B cell (primary cell): ENCODE measurements at regions not wholly inside any gene's neighbourhood (a gene's known extent, or its start where the extent isn't known, plus 50 kb on each side); places are given as distances from the start of the nearest gene placed in this dataset.

Experiments
- ATAC-seq: fragments of 200-7000 bp; cut with Tn5 transposase; one replicate; pipeline ENCODE4 v1.10.0; 2021; ENCODE audit warnings: low read depth, mild to moderate bottlenecking, moderate number of reproducible peaks, moderate library complexity
- CTCF ChIA-PET: fragments of 350-600 bp; sonication (Branson Sonifier 250); formaldehyde crosslinking; loops from one replicate; lab custom pipeline; 2021; ENCODE audit warnings: antibody characterized with exemption, inconsistent platforms; lab: Charles Lee
- POLR2A ChIA-PET: fragments of 350-600 bp; sonication (Branson Sonifier 250); formaldehyde crosslinking; loops from one replicate; lab custom pipeline; 2021; ENCODE audit warnings: antibody characterized with exemption; lab: Charles Lee
- DNase-seq: peaks from one replicate; pipeline ENCODE4 v3.0.0; 2013
- H2AFZ ChIP-seq: 2 replicates; pipeline ENCODE4 v1.6.1; 2012; ENCODE audit warnings: mild to moderate bottlenecking, low read depth, low read length; ENCODE audit not compliant: insufficient read depth, poor library complexity, severe bottlenecking
- H3K27ac ChIP-seq, 2 donors: 1 replicate in 1 of 2; 2 replicates in 1 of 2; pipeline ENCODE4 v1.5.1; 2012 to 2013; ENCODE audit warnings: low read length in 2 of 2, mild to moderate bottlenecking in 2 of 2, moderate library complexity in 1 of 2
- H3K27me3 ChIP-seq, 4 experiments: fragments of 200-600 bp in 1 of 4; sonication (generic) in 1 of 4; replicated peaks in 1 of 4; 1 replicate in 2 of 4; 2 replicates in 2 of 4; pipeline versions ENCODE4 v1.6.1 to v1.7.0; 2013 to 2016; ENCODE audit warnings: low read length in 3 of 4, mild to moderate bottlenecking in 2 of 4, mixed read lengths in 1 of 4, moderate library complexity in 1 of 4; ENCODE audit not compliant: insufficient read depth in 4 of 4, control insufficient read depth in 3 of 4; ENCODE audit errors: control extremely low read depth in 1 of 4
- H3K36me3 ChIP-seq, 2 experiments: replicated peaks in 1 of 2; 1 replicate in 1 of 2; 2 replicates in 1 of 2; pipeline versions ENCODE4 v1.6.1 to v1.7.1; 2013; ENCODE audit warnings: low read length in 1 of 2; ENCODE audit not compliant: insufficient read depth in 2 of 2, control insufficient read depth in 1 of 2; ENCODE audit errors: control extremely low read depth in 1 of 2, extremely low read depth in 1 of 2
- H3K4me1 ChIP-seq, 2 donors: fragments of 200-600 bp in 1 of 2; sonication (generic) in 1 of 2; 1 replicate in 1 of 2; 2 replicates in 1 of 2; pipeline versions ENCODE4 v1.5.1 to v1.6.1; 2013 to 2017; ENCODE audit warnings: low read length in 2 of 2; ENCODE audit not compliant: control insufficient read depth in 2 of 2, insufficient read depth in 2 of 2
- H3K4me2 ChIP-seq: replicated peaks from 2 replicates; pipeline ENCODE3; 2012; ENCODE audit warnings: mild to moderate bottlenecking, low read depth, low read length; ENCODE audit not compliant: poor library complexity, severe bottlenecking
- H3K4me3 ChIP-seq, 5 experiments: fragments of 200-600 bp in 1 of 5; sonication (generic) in 1 of 5; 1 replicate in 3 of 5; 2 replicates in 2 of 5; pipeline versions ENCODE4 v1.5.1 to v1.7.0; 2011 to 2016; ENCODE audit warnings: low read length in 4 of 5, mild to moderate bottlenecking in 4 of 5, low read depth in 2 of 5, control low read depth in 1 of 5, moderate library complexity in 1 of 5; ENCODE audit not compliant: insufficient read depth in 1 of 5; ENCODE audit errors: control extremely low read depth in 1 of 5, extremely low read depth in 1 of 5
- H3K79me2 ChIP-seq: fragments of 200-600 bp; sonication (generic); one replicate; pipeline ENCODE4 v1.6.0; 2016; ENCODE audit warnings: low read length; ENCODE audit not compliant: control insufficient read depth, insufficient read depth
- H3K9ac ChIP-seq: fragments of 200-600 bp; sonication (generic); 2 replicates; pipeline ENCODE4 v1.6.1; 2017; ENCODE audit warnings: mild to moderate bottlenecking, low read length, moderate library complexity
- H3K9me3 ChIP-seq, 3 donors: one replicate each; pipeline versions ENCODE4 v1.6.1 to v1.7.1; 2013; ENCODE audit warnings: low read length in 2 of 3; ENCODE audit not compliant: control insufficient read depth in 2 of 3, insufficient read depth in 1 of 3; ENCODE audit errors: control extremely low read depth in 1 of 3
- H4K20me1 ChIP-seq: 2 replicates; pipeline ENCODE4 v1.6.0; 2012; ENCODE audit warnings: mild to moderate bottlenecking, low read length; ENCODE audit not compliant: insufficient read depth, control insufficient read depth, poor library complexity, severe bottlenecking
- H3K27ac Mint-ChIP-seq: one replicate; pipeline ENCODE4 v1.8.0; 2021; ENCODE audit warnings: mixed read lengths
- H3K27me3 Mint-ChIP-seq: one replicate; pipeline ENCODE4 v1.8.0; 2021; ENCODE audit warnings: mixed read lengths
- H3K4me1 Mint-ChIP-seq: one replicate; pipeline ENCODE4 v1.8.0; 2021; ENCODE audit warnings: mixed read lengths
- H3K4me3 Mint-ChIP-seq: one replicate; pipeline ENCODE4 v1.8.0; 2021; ENCODE audit warnings: mixed read lengths
- H3K9me3 Mint-ChIP-seq: one replicate; pipeline ENCODE4 v1.8.0; 2022; ENCODE audit warnings: mixed read lengths; ENCODE audit not compliant: insufficient read depth
- EZH2 ChIP-seq: IDR thresholded peaks from 2 replicates; pipeline ENCODE4 v1.6.1; 2012; ENCODE audit warnings: borderline replicate concordance, low read depth, mild to moderate bottlenecking, moderate library complexity, low read length; ENCODE audit not compliant: insufficient read depth, poor library complexity, severe bottlenecking
- WGBS: methylation state at CpG from one replicate; pipeline ENCODE4 v1.1.5; 2013; ENCODE audit warnings: missing lambda C conversion rate; ENCODE audit not compliant: insufficient coverage; 5-methylcytosine and 5-hydroxymethylcytosine counted together
- intact Hi-C: fragments of 100-400 bp; cut with micrococcal nuclease; formaldehyde crosslinking; loops from one replicate; pipeline ENCODE4 v1.10.0; 2022
- TF ChIP-seq, protein P1 (sequence below): fragments of 200-600 bp; IDR thresholded peaks from one replicate; pipeline ENCODE4 v1.8.0; 2022; ENCODE audit warnings: antibody characterized with exemption, mild to moderate bottlenecking

DNA sequence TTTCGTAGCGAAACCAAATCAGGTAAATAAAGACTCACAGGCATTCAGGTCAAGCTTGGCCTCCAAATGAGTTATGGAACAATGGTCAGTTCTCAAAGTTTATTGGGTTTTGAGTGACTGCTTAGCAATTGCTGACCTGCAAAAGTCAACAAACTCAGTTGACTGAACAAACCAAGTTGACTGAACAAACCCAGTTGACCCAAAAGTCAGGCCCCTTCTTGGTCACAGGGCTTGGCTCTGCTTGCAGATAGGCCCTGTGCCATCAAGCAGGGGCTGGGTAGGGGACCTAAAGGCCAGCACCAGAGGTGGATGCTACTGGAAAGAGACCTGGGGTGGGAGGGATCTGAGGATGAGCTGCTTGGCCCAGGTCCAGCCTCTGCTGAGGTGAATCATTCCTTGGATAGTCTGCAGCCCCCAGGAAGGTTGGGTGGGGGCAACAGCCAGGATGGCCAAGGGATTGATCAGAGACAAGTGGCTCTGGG lies 64.6 kb downstream of the GADD45G start:
- Mint-ChIP-seq H3K9me3 (no peaks in the 10 kb centered on the region), H3K27me3 (peaks cover 9% of the 10 kb centered on the region), H3K4me3 (no peak overlapping the region), H3K27ac (no peak overlapping the region), H3K4me1 (no peaks in the 10 kb centered on the region)
- peaks cover 0 to 7% (median 2%) of the 10 kb centered on the region in 4 experiments for H3K27me3 ChIP-seq
- ATAC-seq (no peak), DNase-seq (no peak)
- H3K9me3 ChIP-seq: peaks cover 0 to 3% (median 0%) of the 10 kb centered on the region in 3 donors
- ChIA-PET POLR2A (no interaction called here), CTCF (no interaction called here)
- no peaks in the 10 kb centered on the region for H4K20me1 ChIP-seq
- H3K79me2 ChIP-seq: no peaks in the 10 kb centered on the region
- intact Hi-C loops: no loop called here
- H3K4me3 ChIP-seq: no peak overlapping the region
- TF ChIP-seq EZH2: no peak
- TF ChIP-seq, protein P1, sequence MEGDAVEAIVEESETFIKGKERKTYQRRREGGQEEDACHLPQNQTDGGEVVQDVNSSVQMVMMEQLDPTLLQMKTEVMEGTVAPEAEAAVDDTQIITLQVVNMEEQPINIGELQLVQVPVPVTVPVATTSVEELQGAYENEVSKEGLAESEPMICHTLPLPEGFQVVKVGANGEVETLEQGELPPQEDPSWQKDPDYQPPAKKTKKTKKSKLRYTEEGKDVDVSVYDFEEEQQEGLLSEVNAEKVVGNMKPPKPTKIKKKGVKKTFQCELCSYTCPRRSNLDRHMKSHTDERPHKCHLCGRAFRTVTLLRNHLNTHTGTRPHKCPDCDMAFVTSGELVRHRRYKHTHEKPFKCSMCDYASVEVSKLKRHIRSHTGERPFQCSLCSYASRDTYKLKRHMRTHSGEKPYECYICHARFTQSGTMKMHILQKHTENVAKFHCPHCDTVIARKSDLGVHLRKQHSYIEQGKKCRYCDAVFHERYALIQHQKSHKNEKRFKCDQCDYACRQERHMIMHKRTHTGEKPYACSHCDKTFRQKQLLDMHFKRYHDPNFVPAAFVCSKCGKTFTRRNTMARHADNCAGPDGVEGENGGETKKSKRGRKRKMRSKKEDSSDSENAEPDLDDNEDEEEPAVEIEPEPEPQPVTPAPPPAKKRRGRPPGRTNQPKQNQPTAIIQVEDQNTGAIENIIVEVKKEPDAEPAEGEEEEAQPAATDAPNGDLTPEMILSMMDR: no peak
- H2AFZ ChIP-seq: no peak overlapping the region
- H3K9ac ChIP-seq: no peak overlapping the region
- no peak overlapping the region for H3K27ac ChIP-seq
- no peak overlapping the region for H3K4me2 ChIP-seq
- no peaks in the 10 kb centered on the region for H3K36me3 ChIP-seq
- WGBS: no CpG with 5 or more reads among the region's 2 CpGs
- no peaks in the 10 kb centered on the region for H3K4me1 ChIP-seq

DNA sequence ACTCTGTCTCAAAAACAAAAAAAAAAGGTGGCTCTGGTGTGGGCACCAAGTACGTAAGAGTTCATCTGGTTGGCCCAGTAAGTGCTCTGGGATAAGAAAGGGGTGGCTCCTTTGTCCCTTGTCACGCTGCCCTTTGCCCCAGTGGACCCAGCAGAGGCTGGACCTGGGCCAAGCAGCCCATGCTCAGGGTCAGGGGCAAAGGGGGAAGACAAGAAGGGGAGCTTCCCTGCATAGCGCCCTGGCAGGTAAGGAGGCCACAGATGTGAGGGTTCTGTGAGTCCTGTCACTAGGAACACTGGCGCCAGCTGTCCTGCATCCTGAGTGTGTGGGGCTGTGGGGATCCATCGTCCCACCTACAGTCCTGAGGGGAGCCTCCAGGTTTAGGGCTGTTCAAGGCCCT lies 65.3 kb downstream of the GADD45G start:
- DNase-seq (no peak), ATAC-seq (no peak)
- Histone ChIP-seq H4K20me1 (no peaks in the 10 kb centered on the region), H3K9ac (no peak overlapping the region), H2AFZ (no peak overlapping the region), H3K27ac (no peak overlapping the region), H3K36me3 (no peaks in the 10 kb centered on the region), H3K4me2 (no peak overlapping the region), H3K4me1 (no peaks in the 10 kb centered on the region), H3K9me3 (peaks cover 0 to 8% (median 0%) of the 10 kb centered on the region in 3 donors), H3K79me2 (no peaks in the 10 kb centered on the region), H3K27me3 (peaks cover 0 to 4% (median 2%) of the 10 kb centered on the region in 4 experiments), H3K4me3 (no peak overlapping the region)
- 89% methylated on average over 5 of the region's 5 CpGs for WGBS
- ChIA-PET POLR2A (no interaction called here), CTCF (no interaction called here)
- intact Hi-C loops: no loop called here
- Mint-ChIP-seq H3K4me3 (no peak overlapping the region), H3K4me1 (no peaks in the 10 kb centered on the region), H3K9me3 (no peaks in the 10 kb centered on the region), H3K27ac (no peak overlapping the region), H3K27me3 (peaks cover 9% of the 10 kb centered on the region)
- no peak for TF ChIP-seq EZH2
- TF ChIP-seq, protein P1: no peak
